Neural progenitor cell (in vitro differentiated cells): ENCODE measurements at regions not wholly inside any gene's neighbourhood (a gene's known extent, or its start where the extent isn't known, plus 50 kb on each side); places are given as distances from the start of the nearest gene placed in this dataset.

Source experiments
- EZH2 ChIP-seq: fragments of 200-600 bp; sonication (generic); IDR thresholded peaks from 2 replicates; pipeline ENCODE4 v1.6.1; 2017; ENCODE audit warnings: antibody characterized with exemption, mild to moderate bottlenecking, moderate library complexity
- TF ChIP-seq, protein P1 (sequence below): fragments of 200-600 bp; sonication (generic); IDR thresholded peaks from 2 replicates; pipeline ENCODE4 v1.5.1; 2017; ENCODE audit warnings: antibody characterized with exemption, mild to moderate bottlenecking

DNA sequence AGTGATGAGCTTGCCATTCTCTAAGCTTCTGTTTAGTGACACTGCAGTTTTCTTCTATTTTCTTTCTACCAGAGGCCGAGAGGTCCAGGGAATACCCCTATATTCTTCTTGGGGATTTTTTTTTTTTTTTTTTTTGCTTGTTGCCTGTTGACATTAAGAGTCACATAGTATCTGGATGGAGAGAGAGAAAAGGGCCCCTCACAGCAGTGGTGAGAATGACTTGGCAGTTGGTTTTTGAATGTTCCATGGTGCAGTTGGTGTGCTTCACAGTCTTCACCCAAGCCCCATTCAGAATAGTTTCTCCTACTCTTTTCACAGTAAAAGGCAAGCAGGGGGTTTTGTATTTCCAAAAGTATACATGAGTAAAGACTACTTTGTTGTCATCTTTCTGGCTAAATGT, 577.9 kb downstream of the LMO7 start:
- TF ChIP-seq, protein P1, sequence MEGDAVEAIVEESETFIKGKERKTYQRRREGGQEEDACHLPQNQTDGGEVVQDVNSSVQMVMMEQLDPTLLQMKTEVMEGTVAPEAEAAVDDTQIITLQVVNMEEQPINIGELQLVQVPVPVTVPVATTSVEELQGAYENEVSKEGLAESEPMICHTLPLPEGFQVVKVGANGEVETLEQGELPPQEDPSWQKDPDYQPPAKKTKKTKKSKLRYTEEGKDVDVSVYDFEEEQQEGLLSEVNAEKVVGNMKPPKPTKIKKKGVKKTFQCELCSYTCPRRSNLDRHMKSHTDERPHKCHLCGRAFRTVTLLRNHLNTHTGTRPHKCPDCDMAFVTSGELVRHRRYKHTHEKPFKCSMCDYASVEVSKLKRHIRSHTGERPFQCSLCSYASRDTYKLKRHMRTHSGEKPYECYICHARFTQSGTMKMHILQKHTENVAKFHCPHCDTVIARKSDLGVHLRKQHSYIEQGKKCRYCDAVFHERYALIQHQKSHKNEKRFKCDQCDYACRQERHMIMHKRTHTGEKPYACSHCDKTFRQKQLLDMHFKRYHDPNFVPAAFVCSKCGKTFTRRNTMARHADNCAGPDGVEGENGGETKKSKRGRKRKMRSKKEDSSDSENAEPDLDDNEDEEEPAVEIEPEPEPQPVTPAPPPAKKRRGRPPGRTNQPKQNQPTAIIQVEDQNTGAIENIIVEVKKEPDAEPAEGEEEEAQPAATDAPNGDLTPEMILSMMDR = no peak
- no peak for TF ChIP-seq EZH2
